ES-I3 (cell line): ENCODE measurements at regions not wholly inside any gene's neighbourhood (a gene's known extent, or its start where the extent isn't known, plus 50 kb on each side); places are given as distances from the start of the nearest gene placed in this dataset.
"Not testable (repeated sequence)": the region's sequence is repeated elsewhere in the genome, so short reads cannot be mapped to it uniquely, and the experiment has no call there.

Experiments
- H3K36me3 ChIP-seq: 2 replicates; pipeline ENCODE4 v1.6.1; 2013; ENCODE audit warnings: mild to moderate bottlenecking, low read length, control low read depth, moderate library complexity; ENCODE audit not compliant: insufficient read depth
- H3K4me1 ChIP-seq: 2 replicates; pipeline ENCODE4 v1.6.1; 2013; ENCODE audit warnings: mild to moderate bottlenecking, control low read depth, low read length; ENCODE audit not compliant: insufficient read depth
- H3K9ac ChIP-seq: 2 replicates; pipeline ENCODE4 v1.6.1; 2013; ENCODE audit warnings: low read depth, mild to moderate bottlenecking, low read length, moderate library complexity
- H3K9me3 ChIP-seq: 2 replicates; pipeline ENCODE4 v1.6.1; 2013; ENCODE audit warnings: mild to moderate bottlenecking, low read length, moderate library complexity; ENCODE audit not compliant: control insufficient read depth, insufficient read depth

GRCh38 chr20:12947691-12948090, 61.1 kb upstream of the SPTLC3 start:
- Histone ChIP-seq H3K9ac (no peak overlapping the region), H3K36me3 (no peaks in the 10 kb centered on the region), H3K4me1 (no peaks in the 10 kb centered on the region), H3K9me3 (no peaks in the 10 kb centered on the region)

GRCh38 chr20:12949429-12949980, 59.3 kb upstream of the SPTLC3 start:
- no peaks in the 10 kb centered on the region for H3K36me3 ChIP-seq
- H3K9me3 ChIP-seq: no peaks in the 10 kb centered on the region
- no peak overlapping the region for H3K9ac ChIP-seq
- no peaks in the 10 kb centered on the region for H3K4me1 ChIP-seq

DNA sequence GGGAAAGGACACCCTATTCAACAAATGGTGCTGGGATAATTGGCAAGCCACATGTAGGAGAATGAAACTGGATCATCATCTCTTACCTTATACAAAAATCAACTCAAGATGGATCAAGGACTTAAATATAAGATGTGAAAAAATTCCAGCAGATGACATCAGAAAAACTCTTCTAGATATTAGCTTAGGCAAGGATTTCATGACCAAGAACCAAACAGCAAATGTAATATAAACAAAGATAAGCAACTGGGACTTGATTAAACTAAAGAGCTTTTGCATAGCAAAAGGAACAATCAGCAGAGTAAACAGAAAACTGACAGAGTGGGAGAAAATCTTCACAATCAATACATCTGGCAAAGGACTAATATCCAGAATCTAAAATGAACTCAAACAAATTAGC, 54.5 kb upstream of the SPTLC3 start:
- H3K9ac ChIP-seq, H3K4me1 ChIP-seq, H3K36me3 ChIP-seq, H3K9me3 ChIP-seq: not testable (repeated sequence)

DNA sequence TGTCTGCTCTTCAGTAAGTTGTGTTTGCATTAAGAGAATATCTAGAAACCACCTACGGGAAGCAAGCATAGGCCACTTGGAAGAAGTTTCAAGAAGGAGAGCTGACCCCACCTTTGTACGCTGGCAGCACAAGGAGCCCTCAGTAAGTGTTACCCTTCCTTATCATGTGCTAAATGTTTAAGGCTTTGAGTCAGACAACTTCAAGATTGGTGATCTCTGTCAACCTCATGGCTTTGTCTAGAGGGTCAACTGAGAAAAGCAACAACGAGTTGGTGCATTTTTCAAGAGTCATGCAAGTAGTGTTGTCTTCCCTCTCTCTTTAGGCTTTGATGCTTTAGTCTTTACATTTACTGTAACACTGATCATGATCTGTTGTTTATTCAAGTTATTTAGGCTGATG, 53.2 kb upstream of the SPTLC3 start:
- Histone ChIP-seq H3K36me3 (no peaks in the 10 kb centered on the region), H3K4me1 (no peaks in the 10 kb centered on the region), H3K9me3 (no peaks in the 10 kb centered on the region), H3K9ac (no peak overlapping the region)

GRCh38 chr20:12956303-12956702, 52.5 kb upstream of the SPTLC3 start:
- Histone ChIP-seq H3K36me3 (no peaks in the 10 kb centered on the region), H3K4me1 (no peaks in the 10 kb centered on the region), H3K9ac (no peak overlapping the region), H3K9me3 (no peaks in the 10 kb centered on the region)

GRCh38 chr20:12957968-12958367, 50.8 kb upstream of the SPTLC3 start:
- no peaks in the 10 kb centered on the region for H3K4me1 ChIP-seq
- no peaks in the 10 kb centered on the region for H3K36me3 ChIP-seq
- H3K9me3 ChIP-seq: no peaks in the 10 kb centered on the region
- H3K9ac ChIP-seq: no peak overlapping the region
